ENCODE measurements at regions not wholly inside any gene's neighbourhood (a gene's known extent, or its start where the extent isn't known, plus 50 kb on each side); places are given as distances from the start of the nearest gene placed in this dataset.

- TF ChIP-seq EZH2 (IDR thresholded peaks at IDR 0.05; ENCODE audit: insufficient read depth, poor library complexity, severe bottlenecking) (no peak), EZH2phosphoT487 (IDR thresholded peaks at IDR 0.05; ENCODE audit: insufficient read depth, low read depth) (no peak)
These were observed 151.5 kb upstream of the GOT2 start for GRCh38 chr16:58885528-58886170.
